ENCODE measurements at regions not wholly inside any gene's neighbourhood (a gene's known extent, or its start where the extent isn't known, plus 50 kb on each side); places are given as distances from the start of the nearest gene placed in this dataset.

DNA sequence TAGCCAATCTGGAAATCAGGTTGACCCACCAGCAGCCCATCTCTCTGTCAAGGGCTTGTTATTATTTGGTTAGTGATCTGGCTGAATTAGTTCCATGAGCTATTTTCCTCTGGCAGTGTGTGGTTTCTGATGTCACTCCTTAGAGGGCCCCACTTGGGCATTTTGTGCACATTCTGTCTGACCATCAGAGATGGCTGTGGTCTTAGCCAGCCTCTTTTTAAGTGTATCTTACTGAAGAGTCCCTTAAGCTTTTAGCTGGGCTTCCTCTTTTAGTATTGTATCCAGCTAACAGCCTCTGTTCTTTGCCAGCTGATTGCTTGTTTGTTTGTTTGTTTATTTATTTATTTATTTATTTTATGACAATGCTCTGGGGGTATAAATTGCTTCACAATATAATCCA is 951.1 kb upstream of the CNTNAP5 start:
- CTCF ChIA-PET: interaction anchor here (0.6 kb wide), 1 partner anchor 470 kb away, joined by 3 read pairs; no protein-coding TSS in a partner anchor
- no peak for DNase-seq (ENCODE audit: low spot score)
- TF ChIP-seq, protein P1, sequence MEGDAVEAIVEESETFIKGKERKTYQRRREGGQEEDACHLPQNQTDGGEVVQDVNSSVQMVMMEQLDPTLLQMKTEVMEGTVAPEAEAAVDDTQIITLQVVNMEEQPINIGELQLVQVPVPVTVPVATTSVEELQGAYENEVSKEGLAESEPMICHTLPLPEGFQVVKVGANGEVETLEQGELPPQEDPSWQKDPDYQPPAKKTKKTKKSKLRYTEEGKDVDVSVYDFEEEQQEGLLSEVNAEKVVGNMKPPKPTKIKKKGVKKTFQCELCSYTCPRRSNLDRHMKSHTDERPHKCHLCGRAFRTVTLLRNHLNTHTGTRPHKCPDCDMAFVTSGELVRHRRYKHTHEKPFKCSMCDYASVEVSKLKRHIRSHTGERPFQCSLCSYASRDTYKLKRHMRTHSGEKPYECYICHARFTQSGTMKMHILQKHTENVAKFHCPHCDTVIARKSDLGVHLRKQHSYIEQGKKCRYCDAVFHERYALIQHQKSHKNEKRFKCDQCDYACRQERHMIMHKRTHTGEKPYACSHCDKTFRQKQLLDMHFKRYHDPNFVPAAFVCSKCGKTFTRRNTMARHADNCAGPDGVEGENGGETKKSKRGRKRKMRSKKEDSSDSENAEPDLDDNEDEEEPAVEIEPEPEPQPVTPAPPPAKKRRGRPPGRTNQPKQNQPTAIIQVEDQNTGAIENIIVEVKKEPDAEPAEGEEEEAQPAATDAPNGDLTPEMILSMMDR (conservative IDR thresholded peaks at IDR 0.05; ENCODE audit: low read depth): no peak
- POLR2A ChIA-PET (ENCODE audit: low non-redundant PET): no interaction called here
- H3K27ac ChIP-seq: no peak overlapping the region

DNA sequence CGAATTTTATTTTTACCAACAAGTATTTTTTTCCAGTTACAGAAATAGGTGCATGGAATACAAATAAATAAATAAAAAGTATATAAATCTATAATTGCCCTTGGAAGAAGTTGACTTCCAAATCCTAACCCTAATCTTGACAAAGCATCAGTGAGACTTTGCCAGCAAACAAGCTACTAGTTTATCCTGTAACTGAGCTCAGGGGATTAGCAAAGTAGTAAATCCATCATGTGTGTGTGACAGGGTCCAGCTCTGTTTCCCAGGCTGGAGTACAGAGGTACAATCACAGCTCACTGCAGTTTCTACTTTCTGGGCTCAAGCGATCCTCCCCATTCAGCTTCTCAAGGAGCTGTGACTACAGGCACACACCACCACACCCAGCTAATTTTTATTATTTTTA is 948.0 kb upstream of the CNTNAP5 start:
- POLR2A ChIA-PET (ENCODE audit: low non-redundant PET): no interaction called here
- no peak for DNase-seq (ENCODE audit: low spot score)
- TF ChIP-seq, protein P1 (conservative IDR thresholded peaks at IDR 0.05; ENCODE audit: low read depth): no peak
- CTCF ChIA-PET: interaction anchor here (0.6 kb wide), 1 partner anchor 175 kb away, joined by 3 read pairs; no protein-coding TSS in a partner anchor
- no peak overlapping the region for H3K27ac ChIP-seq

DNA sequence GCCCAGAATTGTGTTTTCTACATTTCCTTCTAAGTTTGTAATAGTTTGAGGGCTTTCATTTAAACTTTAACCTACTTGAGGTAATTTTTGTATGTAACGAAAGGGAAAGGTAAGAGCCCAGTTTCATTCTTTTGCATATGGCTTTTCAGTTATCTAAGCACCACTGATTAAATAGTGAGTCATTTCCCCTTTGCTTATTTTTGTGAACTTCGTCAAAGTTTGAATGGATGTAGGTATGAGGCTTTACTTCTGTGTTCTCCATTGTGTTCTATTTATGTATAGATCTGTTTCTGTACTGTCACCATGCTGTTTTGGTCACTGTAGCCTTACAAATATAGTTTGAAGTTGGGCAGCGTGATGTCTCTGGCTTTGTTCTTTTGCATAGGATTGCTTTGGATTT is 944.8 kb upstream of the CNTNAP5 start:
- TF ChIP-seq, protein P1 (conservative IDR thresholded peaks at IDR 0.05; ENCODE audit: low read depth): no peak
- ChIA-PET POLR2A (ENCODE audit: low non-redundant PET) (no interaction called here), CTCF (no interaction called here)
- H3K27ac ChIP-seq: no peak overlapping the region
- DNase-seq (ENCODE audit: low spot score): peak; percentile 15

DNA sequence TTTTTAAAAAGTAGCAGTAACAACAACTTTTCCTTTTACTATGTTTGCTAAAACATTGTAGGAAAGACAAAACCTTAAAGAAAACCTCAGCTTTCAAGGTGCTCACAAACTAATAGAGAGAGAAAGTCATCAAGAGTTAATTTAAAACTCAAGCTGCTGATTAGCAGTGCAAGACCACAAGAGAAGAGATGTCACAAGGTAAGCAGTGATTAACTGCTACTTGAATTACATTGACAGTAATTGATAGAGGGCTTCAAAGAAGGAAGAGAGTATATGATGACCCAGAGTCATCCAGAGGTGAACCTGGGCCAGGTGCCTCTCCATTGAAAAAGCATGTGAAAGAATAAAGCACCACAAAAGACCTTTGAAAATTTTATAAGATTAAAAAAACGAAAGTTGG is 939.6 kb upstream of the CNTNAP5 start:
- CTCF ChIA-PET: no interaction called here
- no peak overlapping the region for H3K27ac ChIP-seq
- POLR2A ChIA-PET (ENCODE audit: low non-redundant PET): no interaction called here
- TF ChIP-seq, protein P1 (conservative IDR thresholded peaks at IDR 0.05; ENCODE audit: low read depth): no peak
- no peak for DNase-seq (ENCODE audit: low spot score)

DNA sequence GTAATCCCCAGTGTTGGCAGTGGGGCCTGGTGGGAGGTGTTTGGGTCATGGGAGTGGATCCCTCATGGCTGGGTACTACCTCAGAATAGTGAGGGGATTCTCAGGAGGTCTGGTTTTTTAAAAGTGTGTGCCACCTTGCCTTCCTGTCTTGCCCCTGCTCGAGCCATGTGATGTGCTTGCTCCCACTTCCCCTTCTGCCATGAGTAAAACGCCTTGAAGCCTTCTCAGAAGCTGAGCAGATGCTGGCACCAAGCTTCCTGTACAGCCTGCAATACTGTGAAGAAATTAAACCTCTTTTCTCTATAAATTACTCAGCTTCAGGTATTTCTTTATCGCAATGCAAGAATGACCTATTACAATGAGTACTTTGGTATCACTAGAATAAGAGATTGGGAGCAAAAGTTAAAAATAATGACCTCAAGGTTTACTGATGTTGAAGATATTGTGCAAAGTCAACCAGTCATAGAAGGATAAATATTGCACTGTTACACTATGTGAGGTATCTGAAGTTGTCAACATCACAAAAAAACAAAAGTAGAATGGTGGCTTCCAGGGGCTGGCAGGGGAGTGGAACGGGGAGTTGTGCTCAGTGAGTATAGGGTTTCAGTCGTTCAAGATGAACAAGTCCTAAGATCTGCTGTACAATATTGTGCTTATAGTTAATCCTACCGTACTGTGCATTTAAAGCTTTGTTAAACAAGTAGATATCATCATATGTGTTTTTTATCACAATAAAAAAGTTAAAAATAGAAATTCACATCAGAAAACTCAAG is 938.3 kb upstream of the CNTNAP5 start:
- POLR2A ChIA-PET (ENCODE audit: low non-redundant PET): no interaction called here
- no peak overlapping the region for H3K27ac ChIP-seq
- TF ChIP-seq, protein P1 (conservative IDR thresholded peaks at IDR 0.05; ENCODE audit: low read depth): no peak
- no peak for DNase-seq (ENCODE audit: low spot score)
- CTCF ChIA-PET: no interaction called here

DNA sequence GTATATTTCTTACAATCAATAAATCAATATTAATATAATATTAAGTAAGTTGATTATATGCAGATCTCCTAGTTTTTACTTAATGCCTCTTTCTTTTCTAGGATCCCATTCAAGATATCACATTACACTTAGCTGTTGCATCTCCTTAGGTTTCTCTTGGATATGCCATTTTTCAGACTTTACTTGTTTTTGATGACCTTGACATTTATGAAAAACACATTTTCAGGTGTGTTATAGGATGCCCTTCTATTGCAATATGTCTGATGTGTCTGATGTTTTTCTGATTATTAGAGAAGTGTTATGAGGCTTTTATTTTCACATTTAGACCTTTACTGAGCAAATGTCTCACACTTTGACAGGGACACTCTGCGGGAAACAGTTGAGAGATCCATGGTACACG is 933.6 kb upstream of the CNTNAP5 start:
- DNase-seq (ENCODE audit: low spot score): no peak
- H3K27ac ChIP-seq: no peak overlapping the region
- CTCF ChIA-PET: no interaction called here
- TF ChIP-seq, protein P1 (conservative IDR thresholded peaks at IDR 0.05; ENCODE audit: low read depth): no peak
- POLR2A ChIA-PET (ENCODE audit: low non-redundant PET): no interaction called here
